ENCODE measurements at regions not wholly inside any gene's neighbourhood (a gene's known extent, or its start where the extent isn't known, plus 50 kb on each side); places are given as distances from the start of the nearest gene placed in this dataset.

- TF ChIP-seq CTCF (IDR thresholded peaks at IDR 0.05) (no peak), EZH2 (IDR thresholded peaks at IDR 0.05; ENCODE audit: borderline replicate concordance, insufficient read depth, low read depth, low read length, poor library complexity, severe bottlenecking) (no peak)
- no peaks in the 10 kb centered on the region for H3K36me3 ChIP-seq (replicated peaks in 1 of 2; ENCODE audit: control extremely low read depth in 1 of 2, control insufficient read depth in 1 of 2, extremely low read depth in 1 of 2, insufficient read depth in 2 of 2, low read length in 1 of 2)
- no peak overlapping the region for H3K4me3 Mint-ChIP-seq
- H2AFZ ChIP-seq (ENCODE audit: insufficient read depth, low read depth, low read length, poor library complexity, severe bottlenecking), result no peak overlapping the region
- POLR2A ChIA-PET, result no interaction called here
- H3K27me3 ChIP-seq (replicated peaks in 1 of 4; ENCODE audit: control extremely low read depth in 1 of 4, control insufficient read depth in 3 of 4, insufficient read depth in 4 of 4, low read length in 3 of 4), result no peaks in the 10 kb centered on the region
- no peak overlapping the region for H3K4me2 ChIP-seq (replicated peaks; ENCODE audit: low read depth, low read length, poor library complexity, severe bottlenecking)
- intact Hi-C loops (cut with micrococcal nuclease), result no loop called here
- H3K9me3 Mint-ChIP-seq (ENCODE audit: insufficient read depth), result no peaks in the 10 kb centered on the region
- H3K27ac Mint-ChIP-seq, result no peak overlapping the region
- peaks cover 6 to 10% of the 10 kb centered on the region in 2 donors for H3K4me1 ChIP-seq (ENCODE audit: control insufficient read depth in 2 of 2, insufficient read depth in 2 of 2, low read length in 2 of 2)
- H4K20me1 ChIP-seq (ENCODE audit: control insufficient read depth, insufficient read depth, low read length, poor library complexity, severe bottlenecking), result no peaks in the 10 kb centered on the region
- H3K4me3 ChIP-seq (ENCODE audit: control extremely low read depth in 1 of 5, extremely low read depth in 1 of 5, insufficient read depth in 1 of 5, low read depth in 2 of 5, low read length in 4 of 5), result no peak overlapping the region
- H3K4me1 Mint-ChIP-seq, result peaks cover 21% of the 10 kb centered on the region
- 100% methylated on average over 3 of the region's 5 CpGs for whole genome bisulfite sequencing (ENCODE audit: insufficient coverage)
- H3K27me3 Mint-ChIP-seq, result peaks cover 12% of the 10 kb centered on the region
- DNase-seq, result no peak
- H3K27ac ChIP-seq (ENCODE audit: low read length in 2 of 2), result no peak overlapping the region
- CTCF ChIA-PET, result no interaction called here
- no peak overlapping the region for H3K9ac ChIP-seq (ENCODE audit: low read length)
- H3K9me3 ChIP-seq (ENCODE audit: control extremely low read depth in 1 of 3, control insufficient read depth in 2 of 3, insufficient read depth in 1 of 3, low read length in 2 of 3), result no peaks in the 10 kb centered on the region
- ATAC-seq (ENCODE audit: low read depth), result no peak
- no peaks in the 10 kb centered on the region for H3K79me2 ChIP-seq (ENCODE audit: control insufficient read depth, insufficient read depth, low read length)
Measured at GRCh38 chr18:24663026-24663425, 202.6 kb downstream of the HRH4 start.

GRCh38 chr18:24669015-24669414 is 208.6 kb downstream of the HRH4 start:
- H3K9me3 Mint-ChIP-seq (ENCODE audit: insufficient read depth), result no peaks in the 10 kb centered on the region
- POLR2A ChIA-PET, result no interaction called here

More at GRCh38 chr18:24669015-24669414, 208.6 kb downstream of the HRH4 start:
- Histone ChIP-seq H3K9me3 (ENCODE audit: control extremely low read depth in 1 of 3, control insufficient read depth in 2 of 3, insufficient read depth in 1 of 3, low read length in 2 of 3) (no peaks in the 10 kb centered on the region), H2AFZ (ENCODE audit: insufficient read depth, low read depth, low read length, poor library complexity, severe bottlenecking) (no peak overlapping the region), H3K36me3 (replicated peaks in 1 of 2; ENCODE audit: control extremely low read depth in 1 of 2, control insufficient read depth in 1 of 2, extremely low read depth in 1 of 2, insufficient read depth in 2 of 2, low read length in 1 of 2) (no peaks in the 10 kb centered on the region), H3K79me2 (ENCODE audit: control insufficient read depth, insufficient read depth, low read length) (no peaks in the 10 kb centered on the region), H3K9ac (ENCODE audit: low read length) (no peak overlapping the region), H3K27me3 (replicated peaks in 1 of 4; ENCODE audit: control extremely low read depth in 1 of 4, control insufficient read depth in 3 of 4, insufficient read depth in 4 of 4, low read length in 3 of 4) (no peaks in the 10 kb centered on the region), H3K4me1 (ENCODE audit: control insufficient read depth in 2 of 2, insufficient read depth in 2 of 2, low read length in 2 of 2) (no peaks in the 10 kb centered on the region), H3K4me3 (ENCODE audit: control extremely low read depth in 1 of 5, extremely low read depth in 1 of 5, insufficient read depth in 1 of 5, low read depth in 2 of 5, low read length in 4 of 5) (no peak overlapping the region), H4K20me1 (ENCODE audit: control insufficient read depth, insufficient read depth, low read length, poor library complexity, severe bottlenecking) (no peaks in the 10 kb centered on the region), H3K27ac (ENCODE audit: low read length in 2 of 2) (no peak overlapping the region), H3K4me2 (replicated peaks; ENCODE audit: low read depth, low read length, poor library complexity, severe bottlenecking) (no peak overlapping the region)
- CTCF ChIA-PET, result no interaction called here
- ATAC-seq (ENCODE audit: low read depth) (no peak), DNase-seq (no peak)
- WGBS (ENCODE audit: insufficient coverage), result no CpG with 5 or more reads among the region's 2 CpGs
- H3K4me1 Mint-ChIP-seq, result no peaks in the 10 kb centered on the region
- no peak for TF ChIP-seq EZH2 (IDR thresholded peaks at IDR 0.05; ENCODE audit: borderline replicate concordance, insufficient read depth, low read depth, low read length, poor library complexity, severe bottlenecking)
- no peak for TF ChIP-seq CTCF (IDR thresholded peaks at IDR 0.05)
- no peak overlapping the region for H3K4me3 Mint-ChIP-seq
- H3K27ac Mint-ChIP-seq, result no peak overlapping the region
- H3K27me3 Mint-ChIP-seq, result peaks cover 6% of the 10 kb centered on the region
- intact Hi-C loops (cut with micrococcal nuclease), result no loop called here

All from B cell (primary cell).